NOMO-1 treated with DMSO at 0.1 percent for 48 hours (cell line): ENCODE measurements at regions not wholly inside any gene's neighbourhood (a gene's known extent, or its start where the extent isn't known, plus 50 kb on each side); places are given as distances from the start of the nearest gene placed in this dataset.
A peak's percentile ranks its signal among the peaks of the same experiment; 100 is the strongest.
"Not testable (repeated sequence)": the region's sequence is repeated elsewhere in the genome, so short reads cannot be mapped to it uniquely, and the experiment has no call there.

Experiments used
- DNase-seq: peaks from one replicate; lab custom pipeline; 2025; ENCODE audit not compliant: unreplicated experiment; lab: John Stamatoyannopoulos, UW

DNA sequence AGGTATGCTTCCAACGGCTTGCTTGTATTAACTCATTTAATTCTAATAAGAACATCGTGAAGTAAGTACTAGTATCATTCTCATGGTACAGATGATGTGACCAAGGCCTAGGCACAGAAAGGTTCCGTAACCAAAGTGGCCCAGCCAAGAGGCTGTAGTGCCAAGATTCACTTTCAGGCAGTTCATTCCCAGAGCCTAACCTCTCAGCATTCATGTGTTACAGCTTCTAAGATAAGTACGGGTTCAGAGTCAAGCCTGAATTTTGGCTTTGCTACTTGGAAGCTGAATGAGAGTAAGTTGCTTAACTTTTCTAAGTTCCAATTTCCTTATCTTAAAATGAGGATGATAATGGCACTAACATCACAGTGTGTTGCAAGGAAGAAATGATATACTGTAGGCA lies 379.9 kb downstream of the AEBP2 start:
- no peak for DNase-seq

DNA sequence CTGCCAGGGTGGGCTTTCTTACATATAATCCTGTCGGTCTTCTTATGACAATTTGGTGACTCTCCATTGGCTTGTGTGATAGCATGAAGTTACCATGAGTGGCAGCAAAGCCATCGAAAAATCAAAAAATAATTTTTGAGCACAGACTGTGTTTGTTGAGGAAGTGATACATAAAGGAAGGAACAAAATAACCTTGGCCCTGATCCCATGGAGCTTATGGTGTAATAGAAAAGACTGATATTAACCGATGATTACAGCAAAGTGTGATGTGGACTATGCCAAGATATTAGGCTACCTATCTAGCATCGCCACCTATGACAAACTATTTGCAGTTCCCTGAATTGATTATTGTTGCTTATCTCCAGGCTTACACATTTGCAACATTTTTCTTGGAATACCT lies 383.2 kb downstream of the AEBP2 start:
- no peak for DNase-seq

DNA sequence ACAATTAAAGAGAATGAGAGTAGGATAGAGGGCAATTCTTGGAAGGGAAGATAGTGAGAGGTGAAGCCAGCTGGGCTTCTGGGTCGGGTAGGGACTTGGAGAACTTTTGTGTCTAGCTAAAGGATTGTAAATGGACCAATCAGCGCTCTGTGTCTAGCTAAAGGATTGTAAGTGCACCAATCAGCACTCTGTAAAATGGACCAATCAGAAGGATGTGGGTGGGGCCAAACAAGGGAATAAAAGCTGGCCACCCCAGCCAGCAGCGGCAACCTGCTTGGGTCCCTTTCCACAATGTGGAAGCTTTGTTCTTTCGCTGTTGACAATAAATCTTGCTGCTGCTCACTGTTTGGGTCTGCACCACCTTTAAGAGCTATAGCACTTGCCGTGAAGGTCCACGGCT lies 384.0 kb downstream of the AEBP2 start:
- DNase-seq: not testable (repeated sequence)

DNA sequence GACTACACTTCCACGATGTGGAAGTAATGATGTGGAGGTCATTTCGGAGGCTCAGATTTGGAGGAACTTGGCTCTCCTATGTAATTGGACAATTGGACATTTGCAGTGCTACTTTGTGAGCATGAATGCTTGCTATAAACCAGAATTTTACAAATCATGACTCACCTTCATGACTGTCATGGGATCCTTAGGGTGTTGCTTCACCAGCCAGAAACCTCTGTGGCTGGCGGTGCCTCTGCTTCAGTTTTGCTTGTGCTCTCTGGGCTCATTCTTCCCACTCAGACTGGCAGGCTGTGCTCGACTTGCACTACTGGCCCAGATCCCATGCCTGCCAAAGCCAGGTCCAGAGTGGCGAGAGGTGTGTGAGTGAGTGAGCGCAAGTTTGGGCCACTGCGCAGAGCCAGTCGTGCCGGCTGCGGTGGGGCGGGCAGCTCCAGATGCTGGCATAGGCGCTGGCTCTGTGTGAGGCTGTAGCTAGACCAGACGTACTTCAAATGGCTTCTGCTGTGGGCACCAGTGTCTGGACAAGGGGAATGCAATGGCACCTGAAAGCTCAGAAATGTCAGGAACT lies 387.8 kb downstream of the AEBP2 start:
- no peak for DNase-seq

DNA sequence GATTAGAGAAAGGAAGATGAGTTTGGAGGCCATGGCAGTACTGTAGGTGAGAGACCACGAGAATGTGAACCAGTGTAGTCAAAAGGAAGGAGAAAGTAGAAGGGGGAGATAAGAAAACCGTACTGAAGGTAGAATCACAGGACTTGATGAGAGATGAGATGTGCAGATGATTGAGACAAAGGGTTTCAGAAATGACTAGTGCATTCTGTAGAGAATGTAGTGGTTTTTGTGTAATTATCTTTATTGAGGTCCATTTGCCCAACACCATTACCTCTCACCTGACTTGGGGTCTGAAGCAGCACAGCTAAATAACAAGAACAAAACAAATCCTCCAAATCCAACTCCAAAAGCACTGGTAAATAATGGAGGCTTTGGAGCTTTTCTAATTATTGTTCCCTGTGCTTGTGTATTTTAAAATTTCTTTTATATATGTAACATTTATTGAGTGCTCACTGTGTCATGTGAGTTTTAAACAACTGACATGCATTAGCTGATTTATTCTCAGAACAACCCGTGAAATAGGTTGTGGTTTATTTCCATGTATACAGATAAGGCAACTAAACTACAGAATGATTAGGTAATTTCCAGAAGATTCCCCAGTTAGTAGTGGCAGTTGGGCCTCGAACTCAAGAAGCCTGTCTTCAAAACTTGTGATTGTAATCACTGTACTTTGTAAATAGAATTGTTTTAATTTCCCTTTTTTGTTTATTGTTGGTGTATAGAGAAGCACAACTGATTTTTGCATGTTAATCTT lies 390.0 kb downstream of the AEBP2 start:
- DNase-seq: no peak

DNA sequence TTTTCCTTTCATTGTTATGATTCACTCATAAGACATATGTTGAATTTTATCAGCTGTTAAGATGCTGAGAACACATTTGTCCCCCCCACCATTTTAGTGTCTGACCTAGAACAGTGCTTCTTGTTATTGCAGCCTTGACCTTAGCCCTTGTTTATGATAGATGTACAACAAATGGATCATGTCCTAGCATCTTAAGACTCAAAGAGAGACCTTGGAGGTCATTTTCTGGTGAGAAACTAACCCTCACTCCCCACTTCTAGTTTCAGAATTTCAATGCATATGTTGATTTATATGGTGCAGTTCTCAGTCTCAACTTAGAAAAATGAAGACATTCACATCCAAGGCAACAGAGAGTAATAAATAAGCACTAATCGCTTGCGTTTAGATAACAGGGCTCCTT lies 391.2 kb downstream of the AEBP2 start:
- DNase-seq: no peak

DNA sequence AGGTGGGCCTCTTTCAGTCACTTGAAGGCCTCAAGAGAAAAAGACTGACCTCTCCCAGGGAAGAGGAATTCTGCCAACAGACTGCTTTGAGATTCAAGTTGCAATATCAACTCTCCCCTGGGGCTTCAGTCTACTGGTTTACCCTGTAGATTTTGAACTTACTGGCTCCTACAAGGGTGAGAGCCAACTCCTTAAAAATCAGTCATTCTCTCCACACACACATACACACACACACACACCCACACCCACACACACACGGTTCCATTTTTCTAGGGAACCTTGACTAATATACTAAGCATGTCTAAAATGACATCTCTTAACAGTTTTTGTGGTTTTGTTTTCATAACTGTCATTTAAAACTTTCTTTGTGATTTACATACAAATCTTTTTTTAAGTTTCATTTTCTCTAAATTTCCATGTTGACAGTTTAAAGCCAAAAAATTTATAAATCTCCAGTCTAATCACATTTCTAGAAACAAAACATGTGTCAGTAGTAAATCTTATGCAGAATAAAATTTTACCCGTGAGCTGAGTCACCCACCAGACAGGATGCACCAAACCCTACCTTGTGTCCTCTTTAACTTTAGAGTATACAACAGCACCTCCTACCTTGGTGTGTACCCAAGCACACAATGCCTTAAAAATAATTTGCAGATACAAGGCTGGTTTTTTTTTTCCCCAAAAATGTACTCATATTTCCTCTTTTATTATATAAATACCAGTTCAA lies 394.6 kb downstream of the AEBP2 start:
- DNase-seq: no peak

DNA sequence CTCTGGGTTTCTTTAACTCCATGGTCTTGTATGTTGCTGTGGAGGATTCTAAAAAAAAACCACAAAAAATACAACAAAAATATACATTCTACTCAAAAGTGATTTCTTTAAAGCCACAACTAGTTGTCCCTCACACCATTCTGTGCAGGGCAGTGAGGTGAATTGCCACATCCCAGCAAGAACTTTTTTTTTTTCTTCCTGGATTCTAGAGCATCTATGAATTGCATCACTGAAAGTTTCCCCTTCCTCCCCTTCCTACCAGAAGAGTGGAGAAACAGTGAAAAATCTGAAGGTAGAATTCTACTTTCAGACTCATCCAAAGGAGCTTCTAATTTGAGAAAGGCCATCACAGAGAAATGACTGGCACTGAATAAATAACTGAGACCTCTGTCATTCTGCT lies 395.3 kb downstream of the AEBP2 start:
- DNase-seq: peak; percentile 7

DNA sequence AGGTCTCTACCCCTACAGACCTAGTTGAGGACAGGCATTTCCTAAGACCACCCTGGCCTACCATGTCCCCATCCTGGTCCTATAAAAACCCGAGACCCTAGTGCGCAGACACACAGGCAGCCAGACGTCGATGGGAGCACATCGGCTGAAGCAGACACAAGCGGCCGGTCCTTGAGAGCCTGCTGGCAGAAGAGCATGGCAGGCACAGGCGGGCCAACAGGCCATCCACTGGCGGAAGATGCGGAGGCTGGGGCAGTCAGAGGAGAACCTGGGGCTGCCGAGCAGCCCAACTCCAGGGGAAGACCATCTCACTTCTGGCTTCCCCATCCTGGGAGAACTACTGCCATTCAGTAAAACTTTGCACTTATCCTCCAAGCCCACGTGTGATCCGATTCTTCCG lies 396.8 kb downstream of the AEBP2 start:
- no peak for DNase-seq

DNA sequence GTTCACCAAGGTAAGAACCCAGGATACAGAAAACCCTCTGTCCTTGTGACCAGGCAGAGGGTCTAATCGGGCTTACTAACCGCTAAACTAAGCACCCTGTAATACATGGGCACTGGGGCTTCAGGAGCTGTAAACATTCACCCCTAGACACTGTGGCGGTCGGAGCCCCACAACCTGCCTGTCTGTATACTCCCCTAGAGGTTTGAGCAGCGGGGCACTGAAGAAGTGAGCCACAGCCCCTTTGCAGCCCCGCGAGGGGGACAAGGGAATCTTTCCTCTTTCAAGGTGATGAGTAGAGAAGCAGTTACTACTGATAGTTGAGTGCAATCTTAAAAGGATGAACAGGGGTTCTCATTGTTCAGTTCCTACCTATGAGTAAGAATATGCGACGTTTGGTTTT lies 397.2 kb downstream of the AEBP2 start:
- no peak for DNase-seq

DNA sequence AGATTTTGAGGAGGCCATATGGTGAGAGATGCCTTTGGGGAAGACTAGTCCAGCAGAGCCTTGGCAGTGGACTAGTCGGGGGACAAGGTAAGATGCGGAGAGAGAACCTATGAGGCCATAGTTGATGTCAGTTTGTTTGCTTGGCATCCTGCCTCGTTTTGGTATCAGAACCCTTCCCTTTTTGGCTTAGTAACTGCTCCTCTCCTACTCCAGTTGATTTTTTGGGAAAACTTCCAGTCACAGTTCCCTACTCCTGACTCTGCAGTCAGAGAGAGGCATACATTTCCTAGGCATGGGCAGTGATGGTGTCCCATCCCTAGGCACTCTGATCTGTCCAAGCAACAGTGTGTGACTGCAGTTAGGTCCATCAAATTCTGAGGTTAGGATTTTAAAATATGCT lies 398.3 kb downstream of the AEBP2 start:
- DNase-seq: no peak

DNA sequence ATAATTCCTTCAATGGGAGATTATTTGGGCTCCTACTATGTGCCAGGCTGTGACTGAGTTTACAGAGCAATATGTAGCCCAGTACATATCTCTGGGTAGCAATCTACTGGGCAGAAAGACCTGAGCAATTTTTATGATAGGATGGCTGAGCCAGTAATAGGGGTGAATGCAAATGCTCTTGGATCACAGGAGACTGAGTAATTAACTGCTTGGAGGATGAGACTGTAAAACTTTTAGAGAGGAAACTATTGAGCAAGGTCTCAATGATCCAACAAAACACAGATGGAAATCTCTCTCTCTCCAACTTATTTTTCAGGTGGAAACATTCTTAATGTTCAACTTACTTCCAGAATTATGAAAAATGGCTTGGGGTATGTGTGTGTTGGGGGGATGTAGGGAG lies 402.2 kb downstream of the AEBP2 start:
- no peak for DNase-seq

DNA sequence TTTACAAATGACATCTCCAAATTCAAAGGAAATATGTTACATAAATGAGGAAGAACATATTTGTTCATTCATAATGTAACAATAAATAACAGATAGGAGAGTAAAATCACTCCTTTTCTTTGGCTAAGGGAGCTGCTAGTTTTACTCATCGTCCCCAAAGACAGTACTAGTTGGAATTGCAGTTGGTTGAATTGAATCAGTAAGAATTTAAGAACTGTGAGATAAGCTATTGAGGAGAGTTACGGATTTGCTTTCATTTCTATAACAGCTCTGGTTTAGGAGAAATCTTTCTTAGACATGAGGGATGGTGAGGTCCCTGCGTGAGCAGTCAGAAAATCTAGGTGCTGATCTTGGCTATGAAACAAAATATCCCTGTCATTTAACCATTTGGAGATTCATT lies 402.8 kb downstream of the AEBP2 start:
- no peak for DNase-seq

DNA sequence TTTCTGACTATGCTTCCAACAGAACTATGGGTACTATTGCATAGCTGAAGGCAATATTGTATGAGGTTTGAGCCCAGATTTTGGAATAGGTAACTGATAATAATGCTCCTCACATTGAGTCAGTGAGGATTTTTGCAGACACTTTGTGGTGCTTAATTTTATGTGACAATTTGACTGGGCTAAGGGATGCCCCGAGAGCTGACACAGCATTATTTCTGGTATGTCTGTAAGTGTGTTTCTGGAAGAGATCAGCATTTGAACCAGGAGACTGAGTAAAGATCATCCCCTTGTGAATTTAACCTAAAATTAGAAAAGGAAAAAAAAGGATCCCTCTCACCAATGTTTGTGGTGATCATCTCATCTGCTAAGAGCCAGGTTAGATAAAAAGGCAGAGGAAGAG lies 404.9 kb downstream of the AEBP2 start:
- no peak for DNase-seq

DNA sequence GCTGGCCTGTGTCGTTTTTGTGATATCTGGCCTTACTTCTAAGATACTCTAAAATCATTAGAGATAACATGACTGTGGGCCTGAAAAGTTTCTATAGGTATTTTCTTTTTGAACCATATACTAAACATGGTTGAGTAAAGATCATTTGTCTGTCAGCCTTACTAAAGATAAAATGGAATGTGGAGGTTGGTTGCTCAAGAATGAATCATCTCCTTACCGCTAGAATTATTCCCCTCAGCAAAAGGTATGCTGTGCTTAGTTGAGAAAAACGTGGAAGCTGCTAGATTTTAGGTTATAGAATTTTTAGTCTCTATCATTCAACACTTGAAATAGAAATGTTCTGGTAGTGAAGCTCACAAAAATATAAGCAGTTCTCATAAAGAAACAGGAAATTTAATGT lies 407.3 kb downstream of the AEBP2 start:
- peak; percentile 73 for DNase-seq

DNA sequence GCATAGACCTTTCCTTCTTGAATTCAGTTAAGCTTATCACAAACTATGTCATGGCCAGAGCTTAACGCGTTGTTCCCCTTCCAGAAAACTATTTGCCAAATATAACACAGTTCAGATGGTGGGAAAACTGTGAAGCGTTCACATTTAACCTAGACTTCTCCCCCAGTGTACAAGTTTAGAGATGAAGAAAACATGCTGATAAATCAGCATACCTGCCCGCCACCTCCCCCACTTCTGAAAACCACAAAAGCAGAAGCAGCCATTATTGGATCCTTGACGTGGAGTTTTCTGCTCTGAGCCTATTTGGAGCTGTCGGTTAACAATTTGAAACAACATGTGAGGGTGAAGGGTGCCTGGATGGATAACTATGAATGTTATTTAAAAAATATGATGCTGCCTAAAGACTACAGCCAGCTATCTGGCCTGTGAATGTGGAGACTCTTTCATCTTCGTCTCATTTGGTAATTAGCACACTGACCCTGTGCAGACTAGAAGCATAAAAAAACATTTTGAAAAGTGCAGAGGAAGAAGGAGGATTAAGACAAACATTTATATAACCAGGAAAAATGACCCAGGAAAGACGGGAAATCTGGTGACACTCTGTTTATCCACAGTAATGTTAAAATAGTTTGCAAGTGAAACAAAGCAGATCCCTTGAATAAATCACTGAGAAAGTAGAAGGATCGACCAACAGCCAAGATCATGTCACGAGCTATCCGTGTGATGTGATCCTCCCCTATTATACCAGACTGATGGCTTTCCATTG lies 408.2 kb downstream of the AEBP2 start:
- peak; percentile 66 for DNase-seq

DNA sequence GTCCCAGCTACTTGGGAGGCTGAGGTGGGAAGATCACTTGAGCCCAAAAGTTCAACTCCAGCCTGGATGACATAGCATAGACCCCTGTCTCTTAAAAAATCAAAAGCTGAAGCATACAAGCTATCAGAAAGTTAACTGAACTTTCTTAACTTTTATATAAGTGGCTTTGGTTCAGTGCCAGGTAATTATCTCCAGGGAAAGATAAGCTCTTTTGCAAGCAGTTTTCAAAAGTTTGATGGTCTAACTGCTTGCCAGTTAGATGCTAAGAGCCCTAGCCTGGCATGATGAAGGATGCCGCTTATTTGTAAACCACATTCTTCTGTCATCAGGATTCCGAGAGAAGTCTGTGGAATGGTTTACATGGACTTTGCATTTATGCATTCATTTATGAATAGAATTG lies 409.1 kb downstream of the AEBP2 start:
- no peak for DNase-seq

DNA sequence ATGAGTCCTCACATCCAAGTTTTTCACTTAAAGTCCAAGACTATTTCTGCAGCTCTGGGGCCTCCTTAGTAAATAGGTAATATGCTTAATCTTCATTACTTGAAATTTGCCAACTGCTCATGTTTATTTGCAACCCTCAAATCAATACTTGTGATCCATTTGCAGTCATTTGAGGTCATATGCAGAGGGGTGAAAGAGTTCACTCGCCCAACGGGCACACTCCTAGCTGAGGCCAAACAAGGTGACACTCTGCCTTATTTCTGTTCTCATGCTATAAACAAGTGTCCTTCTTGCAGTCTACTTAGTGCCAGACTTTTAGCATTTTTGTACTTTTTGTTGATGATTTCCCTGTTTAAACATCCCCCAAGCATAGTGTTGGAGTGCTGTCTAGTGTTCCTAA lies 409.9 kb downstream of the AEBP2 start:
- DNase-seq: no peak

DNA sequence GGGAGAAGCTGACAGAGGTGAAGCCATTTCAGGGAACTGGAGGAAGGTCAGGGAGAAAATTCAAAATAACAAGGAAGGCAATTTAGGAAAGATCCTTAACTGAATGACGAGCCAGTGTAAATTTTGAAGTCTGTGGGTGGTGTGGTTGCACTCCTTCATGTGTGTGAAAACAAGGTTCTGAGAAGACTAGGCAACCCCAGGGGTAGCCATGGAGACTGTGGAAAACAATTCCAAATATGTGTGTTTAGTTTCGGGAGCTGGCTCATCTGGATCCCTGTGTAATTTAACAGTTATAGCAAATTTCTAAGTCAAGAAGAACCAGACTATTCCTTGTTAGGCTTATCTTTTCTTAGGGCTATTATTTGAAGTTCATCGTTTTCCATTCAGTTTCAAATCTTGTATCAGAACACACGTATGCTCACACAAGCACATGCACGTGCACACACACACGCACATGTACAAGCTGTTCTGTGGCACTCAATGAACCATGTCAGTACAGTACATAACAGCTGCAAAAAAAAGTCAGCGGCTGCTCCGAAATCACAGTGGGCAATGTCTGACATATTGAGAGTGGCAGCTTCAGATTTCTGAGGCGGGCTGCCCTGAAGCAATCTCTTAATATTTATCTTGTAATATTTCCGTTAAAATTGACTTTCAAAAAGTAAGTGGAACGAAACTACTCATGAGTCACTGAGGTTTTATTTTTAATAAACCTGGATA lies 411.2 kb downstream of the AEBP2 start:
- DNase-seq: no peak

DNA sequence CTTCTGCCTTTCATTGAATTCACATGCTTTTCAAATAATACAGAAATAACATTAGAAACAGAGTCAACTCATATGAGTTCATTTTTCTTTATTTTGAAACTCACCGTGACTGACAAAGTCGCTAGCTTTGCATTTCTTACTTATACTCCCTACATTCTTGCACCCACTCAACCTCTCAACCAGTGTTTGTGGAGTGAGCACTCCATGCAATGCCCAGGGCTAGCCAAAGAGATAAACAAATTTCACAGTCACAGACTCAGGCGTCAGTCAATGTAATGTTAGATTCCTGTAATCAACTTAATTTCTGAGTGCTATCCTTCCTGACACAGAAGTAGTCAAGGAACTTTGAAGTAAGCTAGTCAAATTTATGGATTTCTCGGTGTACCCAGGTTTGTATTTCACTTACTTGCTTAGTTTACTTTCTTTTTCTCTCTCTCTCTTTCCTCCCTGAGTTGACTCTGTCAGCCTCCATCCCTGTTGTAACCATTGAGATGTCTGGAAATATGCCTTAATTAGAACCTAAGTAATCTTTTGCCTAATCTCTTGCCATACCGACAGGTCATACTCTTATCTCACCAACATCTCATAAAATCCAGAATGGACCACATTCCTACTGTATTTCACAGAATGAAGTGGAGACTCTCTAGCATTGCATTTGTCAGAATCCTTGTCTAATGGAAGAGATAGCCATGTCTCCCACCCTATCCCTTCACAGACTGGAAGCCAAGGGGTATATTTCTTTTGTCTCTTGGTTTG lies 413.0 kb downstream of the AEBP2 start:
- no peak for DNase-seq
